ENCODE measurements at regions not wholly inside any gene's neighbourhood (a gene's known extent, or its start where the extent isn't known, plus 50 kb on each side); places are given as distances from the start of the nearest gene placed in this dataset.

DNA sequence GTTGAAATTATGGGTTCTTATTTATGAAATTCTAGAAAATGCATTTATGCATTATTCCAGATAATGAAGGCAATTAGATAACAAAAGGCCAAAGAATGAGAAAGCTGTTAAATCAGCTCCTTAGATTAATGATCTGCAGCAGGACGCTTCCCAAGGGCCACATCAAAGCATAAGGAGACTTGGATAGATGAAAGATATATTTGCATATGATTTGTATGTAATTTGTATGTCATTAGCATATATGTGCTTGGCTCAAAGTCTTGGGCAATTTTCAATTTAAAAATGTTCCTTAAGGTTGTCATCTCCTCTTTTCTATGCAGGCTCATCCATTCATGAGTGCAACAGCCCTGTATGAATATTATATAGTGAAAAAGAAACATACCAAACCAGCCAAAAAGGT is 126.8 kb upstream of the IRS2 start:
- TF ChIP-seq, protein P1, sequence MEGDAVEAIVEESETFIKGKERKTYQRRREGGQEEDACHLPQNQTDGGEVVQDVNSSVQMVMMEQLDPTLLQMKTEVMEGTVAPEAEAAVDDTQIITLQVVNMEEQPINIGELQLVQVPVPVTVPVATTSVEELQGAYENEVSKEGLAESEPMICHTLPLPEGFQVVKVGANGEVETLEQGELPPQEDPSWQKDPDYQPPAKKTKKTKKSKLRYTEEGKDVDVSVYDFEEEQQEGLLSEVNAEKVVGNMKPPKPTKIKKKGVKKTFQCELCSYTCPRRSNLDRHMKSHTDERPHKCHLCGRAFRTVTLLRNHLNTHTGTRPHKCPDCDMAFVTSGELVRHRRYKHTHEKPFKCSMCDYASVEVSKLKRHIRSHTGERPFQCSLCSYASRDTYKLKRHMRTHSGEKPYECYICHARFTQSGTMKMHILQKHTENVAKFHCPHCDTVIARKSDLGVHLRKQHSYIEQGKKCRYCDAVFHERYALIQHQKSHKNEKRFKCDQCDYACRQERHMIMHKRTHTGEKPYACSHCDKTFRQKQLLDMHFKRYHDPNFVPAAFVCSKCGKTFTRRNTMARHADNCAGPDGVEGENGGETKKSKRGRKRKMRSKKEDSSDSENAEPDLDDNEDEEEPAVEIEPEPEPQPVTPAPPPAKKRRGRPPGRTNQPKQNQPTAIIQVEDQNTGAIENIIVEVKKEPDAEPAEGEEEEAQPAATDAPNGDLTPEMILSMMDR (IDR thresholded peaks at IDR 0.05; ENCODE audit: extremely low read depth, insufficient read depth, missing control alignments) = no peak
- in situ Hi-C loops (cut with MboI; ENCODE audit: low pct_unique_long_range_greater_than_20kb, low sequenced_read_pairs, unreplicated experiment) = no loop called here
- DNase-seq (ENCODE audit: low spot score) = no peak

DNA sequence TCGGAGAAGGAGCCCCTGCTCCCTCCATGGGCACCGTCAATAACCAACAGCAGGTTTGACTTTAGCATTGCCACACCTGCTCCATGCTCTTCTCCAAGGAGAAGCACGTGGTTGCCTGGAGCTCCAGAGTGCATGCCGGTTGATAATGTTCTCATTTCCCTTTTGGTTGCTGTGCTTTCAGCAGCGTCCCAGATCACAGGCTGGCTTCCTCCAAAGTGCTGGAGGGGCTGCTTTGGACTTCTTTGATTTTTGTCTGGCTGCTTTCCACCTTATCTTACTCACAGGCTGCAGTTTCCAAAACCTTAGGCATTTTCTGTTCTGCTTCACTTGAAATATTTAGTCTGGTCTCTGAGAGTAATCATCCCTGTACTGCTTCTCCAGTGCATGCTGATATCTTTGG is 123.8 kb upstream of the IRS2 start:
- in situ Hi-C loops (cut with MboI; ENCODE audit: low pct_unique_long_range_greater_than_20kb, low sequenced_read_pairs, unreplicated experiment) = no loop called here
- no peak for DNase-seq (ENCODE audit: low spot score)
- TF ChIP-seq, protein P1 (IDR thresholded peaks at IDR 0.05; ENCODE audit: extremely low read depth, insufficient read depth, missing control alignments) = no peak

DNA sequence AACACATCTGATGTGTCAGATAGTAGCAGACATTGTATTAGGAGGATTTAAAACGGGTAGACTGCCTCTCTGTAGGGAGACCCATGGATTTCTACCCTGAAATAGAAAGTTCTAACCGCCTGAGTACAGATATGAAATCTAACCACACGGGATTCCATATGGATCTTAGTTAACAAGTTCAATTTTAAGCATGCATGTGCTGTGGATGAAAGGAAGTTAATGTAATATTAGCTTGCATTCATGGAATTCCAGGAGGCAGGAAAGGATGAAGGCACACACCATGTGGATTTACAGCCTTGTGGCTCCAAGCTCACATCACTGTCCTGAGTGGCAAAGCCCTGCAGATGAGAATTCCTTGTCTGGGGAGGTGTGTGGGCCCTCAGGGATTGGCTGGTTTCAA is 120.6 kb upstream of the IRS2 start:
- TF ChIP-seq, protein P1 (IDR thresholded peaks at IDR 0.05; ENCODE audit: extremely low read depth, insufficient read depth, missing control alignments) = no peak
- in situ Hi-C loops (cut with MboI; ENCODE audit: low pct_unique_long_range_greater_than_20kb, low sequenced_read_pairs, unreplicated experiment) = no loop called here
- no peak for DNase-seq (ENCODE audit: low spot score)

- no peak for DNase-seq (ENCODE audit: low spot score)
- TF ChIP-seq, protein P1 (IDR thresholded peaks at IDR 0.05; ENCODE audit: extremely low read depth, insufficient read depth, missing control alignments) = no peak
- in situ Hi-C loops (cut with MboI; ENCODE audit: low pct_unique_long_range_greater_than_20kb, low sequenced_read_pairs, unreplicated experiment) = no loop called here
Measured at GRCh38 chr13:109904218-109904617, 117.8 kb upstream of the IRS2 start.

DNA sequence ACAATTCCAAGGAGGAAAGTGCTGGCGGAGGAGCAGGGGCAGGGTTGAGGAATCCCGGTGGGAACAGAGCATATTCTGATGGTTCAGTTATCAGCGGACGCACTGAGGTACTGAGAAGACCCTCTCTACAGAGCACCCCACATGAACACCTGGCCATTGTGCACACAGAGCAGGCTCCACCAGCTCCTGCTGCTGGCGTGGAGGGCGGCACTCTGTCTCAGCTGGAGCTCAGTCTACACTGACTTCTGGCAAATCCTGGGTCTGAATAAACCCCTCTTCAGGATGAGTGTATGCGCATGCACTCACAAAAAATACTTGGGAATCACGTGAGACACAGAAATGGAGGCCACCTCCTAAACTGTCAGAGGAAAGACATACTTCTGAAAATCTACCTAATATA is 114.4 kb upstream of the IRS2 start:
- TF ChIP-seq, protein P1 (IDR thresholded peaks at IDR 0.05; ENCODE audit: extremely low read depth, insufficient read depth, missing control alignments) = no peak
- in situ Hi-C loops (cut with MboI; ENCODE audit: low pct_unique_long_range_greater_than_20kb, low sequenced_read_pairs, unreplicated experiment) = no loop called here
- DNase-seq (ENCODE audit: low spot score) = no peak

GRCh38 chr13:109900320-109900719 is 113.9 kb upstream of the IRS2 start:
- DNase-seq (ENCODE audit: low spot score) = no peak
- in situ Hi-C loops (cut with MboI; ENCODE audit: low pct_unique_long_range_greater_than_20kb, low sequenced_read_pairs, unreplicated experiment) = no loop called here
- TF ChIP-seq, protein P1 (IDR thresholded peaks at IDR 0.05; ENCODE audit: extremely low read depth, insufficient read depth, missing control alignments) = no peak

DNA sequence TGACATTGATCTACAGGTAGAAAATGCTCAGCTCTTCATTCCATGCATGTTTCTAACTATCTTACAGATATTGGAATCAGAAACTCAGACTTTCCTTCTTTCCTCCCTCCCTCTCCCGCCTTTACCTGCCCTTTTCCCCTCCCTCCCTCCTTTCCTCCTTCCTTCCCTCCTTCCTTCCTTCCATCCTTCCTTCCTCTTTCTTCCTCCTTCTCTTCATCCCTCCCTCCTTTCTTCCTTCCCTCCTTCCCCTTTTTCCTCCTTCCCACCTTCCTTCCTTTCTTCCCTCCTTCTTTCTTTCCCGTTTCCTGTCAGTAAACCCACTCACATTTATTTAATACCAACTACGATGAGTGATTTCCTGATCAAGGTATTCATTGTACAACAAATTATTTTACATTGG is 113.4 kb upstream of the IRS2 start:
- TF ChIP-seq, protein P1 (IDR thresholded peaks at IDR 0.05; ENCODE audit: extremely low read depth, insufficient read depth, missing control alignments) = no peak
- in situ Hi-C loops (cut with MboI; ENCODE audit: low pct_unique_long_range_greater_than_20kb, low sequenced_read_pairs, unreplicated experiment) = no loop called here
- no peak for DNase-seq (ENCODE audit: low spot score)

Data from GM13977 (cell line).